ENCODE measurements at regions not wholly inside any gene's neighbourhood (a gene's known extent, or its start where the extent isn't known, plus 50 kb on each side); places are given as distances from the start of the nearest gene placed in this dataset.

DNA sequence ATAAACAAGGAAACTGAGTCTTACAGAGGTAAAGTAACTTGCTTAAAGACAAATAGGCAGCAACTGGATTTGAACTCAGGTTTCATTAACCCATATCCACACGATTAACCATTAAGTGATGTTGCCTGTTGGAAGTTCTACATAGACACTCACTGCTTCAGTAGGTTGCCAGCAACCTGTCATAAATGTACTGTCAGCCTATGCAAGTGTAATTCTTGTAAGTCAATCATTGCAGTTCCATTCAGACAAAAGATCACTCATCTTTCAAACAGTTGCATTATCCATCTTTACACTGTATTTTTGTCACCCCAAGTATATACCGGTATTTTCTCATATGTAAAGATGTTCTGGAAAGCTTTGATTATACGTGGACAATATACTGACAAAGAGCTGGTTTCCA lies 676.9 kb upstream of the PCDH20 start:
- DNase-seq = no peak

DNA sequence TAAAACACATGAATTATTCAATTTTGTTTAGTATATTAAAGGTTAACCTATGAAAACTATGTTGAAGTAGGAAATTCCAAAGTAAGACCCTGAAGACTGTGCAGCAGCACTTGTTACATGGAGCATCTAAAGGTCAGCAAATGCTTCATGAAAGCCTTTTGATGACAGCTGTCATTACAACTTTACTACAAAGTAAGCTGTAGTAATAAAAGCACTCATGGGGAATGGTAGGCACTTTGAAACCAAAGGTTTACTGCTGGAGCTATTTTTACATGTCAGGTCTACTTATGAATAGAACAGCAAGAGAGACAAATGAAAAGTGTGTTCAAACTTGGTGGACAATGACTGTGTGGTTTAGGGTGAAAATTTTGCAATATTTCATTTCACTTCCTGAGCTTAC lies 672.5 kb upstream of the PCDH20 start:
- no peak for DNase-seq

DNA sequence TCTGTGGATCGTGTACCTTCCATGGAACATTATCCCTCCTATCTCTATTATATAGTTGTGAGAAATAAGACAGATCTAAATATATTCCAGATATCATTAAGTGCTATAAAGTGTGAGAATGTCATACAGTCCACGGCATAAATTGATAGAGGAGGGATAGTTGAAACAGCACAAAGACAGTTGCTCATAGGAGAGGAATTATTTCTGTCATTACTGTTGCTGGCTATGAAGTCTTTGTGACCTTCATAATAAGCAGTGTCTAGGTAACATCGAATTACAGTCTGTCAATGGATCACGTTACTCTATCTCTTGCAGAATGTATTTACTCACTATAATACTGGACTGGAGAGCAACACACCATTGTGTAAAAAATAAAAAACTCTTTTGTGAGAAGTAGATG lies 671.5 kb upstream of the PCDH20 start:
- DNase-seq = no peak

DNA sequence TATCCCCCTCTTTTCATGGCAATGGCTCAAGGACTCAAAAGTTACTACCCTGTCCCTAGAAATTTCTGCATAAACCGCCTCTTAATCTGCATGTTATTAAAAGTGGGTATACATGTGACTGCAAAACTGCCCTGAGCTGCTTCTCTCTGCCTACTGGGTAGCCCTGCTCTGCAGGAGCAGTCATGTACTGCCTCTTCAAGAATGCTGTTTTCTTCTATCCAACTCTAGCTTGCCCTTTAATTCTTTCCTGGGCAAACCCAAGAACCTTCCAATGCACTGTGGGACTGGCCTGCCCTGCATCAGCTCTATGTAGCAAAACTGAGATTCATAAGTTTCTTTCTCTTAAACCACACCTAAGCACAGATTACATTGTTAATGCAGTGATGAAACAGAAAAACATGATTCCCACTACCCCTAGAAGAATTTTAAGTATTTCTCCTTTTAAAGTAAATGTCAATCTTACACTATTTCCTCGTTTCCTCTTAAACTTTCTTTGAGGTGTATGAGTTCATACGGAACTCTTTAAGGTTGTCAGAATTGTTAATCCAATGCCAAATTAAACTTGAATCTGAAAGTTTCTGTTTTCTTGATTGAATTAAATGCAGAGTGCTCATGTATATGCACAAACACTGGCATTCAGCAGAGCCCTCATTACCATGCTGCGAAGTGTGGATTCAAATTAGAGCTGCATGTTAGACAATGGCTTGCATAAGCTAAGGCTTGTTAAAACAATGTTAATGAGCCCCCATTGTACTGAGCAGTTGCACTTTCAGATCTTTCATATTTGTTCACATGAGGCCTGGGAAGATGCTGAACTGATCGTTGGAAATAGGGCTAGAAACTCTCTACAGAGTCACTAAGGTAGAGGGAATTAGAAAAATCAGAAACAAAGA lies 669.9 kb upstream of the PCDH20 start:
- DNase-seq = no peak

DNA sequence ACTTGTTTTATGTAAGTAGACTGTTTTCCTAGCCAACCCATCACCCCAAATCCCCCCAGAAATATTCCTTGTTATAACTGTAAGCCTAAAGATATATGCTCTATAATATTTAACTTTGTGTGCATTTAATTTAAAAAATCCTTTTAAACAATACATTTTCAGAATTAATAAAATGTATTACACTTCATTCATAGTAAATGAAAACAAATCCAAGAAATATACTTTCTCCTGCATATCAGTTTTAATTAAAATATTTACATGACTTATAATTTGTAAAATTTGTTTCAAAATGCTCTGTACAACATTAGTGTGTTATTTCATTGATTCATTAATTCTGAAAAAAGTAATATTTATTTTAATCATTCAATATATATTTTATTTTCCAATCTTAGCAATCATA lies 669.1 kb upstream of the PCDH20 start:
- DNase-seq = no peak

DNA sequence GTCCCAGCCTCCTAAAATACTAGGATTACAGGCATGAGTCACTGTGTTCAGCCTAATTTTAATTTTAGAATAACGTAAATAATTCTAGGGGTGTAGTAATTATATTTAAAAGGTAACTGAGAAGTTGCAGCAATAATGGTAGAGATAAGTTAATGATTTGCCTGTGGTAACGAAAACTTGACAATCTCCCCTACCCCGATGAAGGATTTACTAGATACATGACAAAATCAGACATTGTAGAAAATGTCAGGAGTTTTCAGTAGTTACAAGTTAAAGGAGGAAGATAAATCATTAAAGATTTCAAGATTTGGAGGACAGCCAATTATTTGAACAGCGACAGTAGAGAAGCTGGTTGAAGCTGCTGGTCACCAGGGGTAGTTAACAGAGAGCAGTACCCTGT lies 652.2 kb upstream of the PCDH20 start:
- DNase-seq = no peak

DNA sequence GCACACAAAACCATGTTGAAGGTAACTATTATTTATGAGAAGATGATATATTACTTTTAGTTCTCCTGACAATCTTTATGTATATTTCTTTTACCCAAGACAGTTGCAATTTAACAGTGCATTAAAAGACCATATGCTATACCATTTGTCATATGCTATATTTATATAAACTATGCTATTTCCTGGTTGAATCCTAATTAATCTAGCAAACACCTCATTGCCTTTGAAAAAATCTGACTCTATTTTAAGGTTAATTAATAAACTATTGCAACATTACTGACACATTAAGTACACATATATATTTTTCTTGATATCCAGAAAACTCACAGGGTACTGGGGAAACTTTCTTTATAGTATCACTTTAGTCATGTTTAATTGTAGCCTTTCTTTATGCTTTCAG lies 649.4 kb upstream of the PCDH20 start:
- DNase-seq = no peak

DNA sequence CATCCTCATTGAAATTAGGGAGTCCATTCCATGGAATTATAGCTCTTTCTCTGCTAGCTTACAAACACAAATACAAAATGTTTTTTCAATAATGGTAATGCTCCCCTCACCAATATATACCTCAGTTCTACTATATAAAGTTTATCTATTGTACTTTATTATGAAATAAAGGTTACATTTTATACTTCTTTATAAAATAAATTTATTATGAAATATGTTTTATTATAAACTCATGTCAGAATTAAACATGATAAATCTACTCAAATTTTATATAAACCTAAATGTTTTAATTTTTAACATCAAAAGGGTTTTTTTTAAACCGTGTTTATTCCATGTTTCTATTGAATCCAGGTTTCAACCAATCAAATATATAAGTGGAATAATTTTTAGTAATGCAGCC lies 646.1 kb upstream of the PCDH20 start:
- no peak for DNase-seq

DNA sequence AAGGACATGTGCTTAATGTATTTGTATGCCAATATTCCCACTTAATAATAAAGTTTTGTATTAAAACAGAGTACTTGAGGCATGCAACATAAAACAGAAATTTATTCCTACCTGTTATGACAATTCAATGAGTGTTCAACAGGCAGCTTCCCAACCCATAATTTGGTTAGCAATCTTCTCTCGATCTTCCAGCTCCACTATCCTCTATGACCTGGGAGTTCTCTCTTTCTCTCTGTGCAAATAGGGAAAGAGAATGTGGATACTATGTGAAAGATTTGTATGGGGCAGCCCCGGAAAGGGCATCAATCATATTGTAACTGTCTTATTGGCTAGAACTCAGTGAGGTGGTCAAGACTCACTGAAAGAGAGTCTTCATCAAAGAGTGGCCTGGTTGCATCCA lies 644.9 kb upstream of the PCDH20 start:
- DNase-seq = no peak

DNA sequence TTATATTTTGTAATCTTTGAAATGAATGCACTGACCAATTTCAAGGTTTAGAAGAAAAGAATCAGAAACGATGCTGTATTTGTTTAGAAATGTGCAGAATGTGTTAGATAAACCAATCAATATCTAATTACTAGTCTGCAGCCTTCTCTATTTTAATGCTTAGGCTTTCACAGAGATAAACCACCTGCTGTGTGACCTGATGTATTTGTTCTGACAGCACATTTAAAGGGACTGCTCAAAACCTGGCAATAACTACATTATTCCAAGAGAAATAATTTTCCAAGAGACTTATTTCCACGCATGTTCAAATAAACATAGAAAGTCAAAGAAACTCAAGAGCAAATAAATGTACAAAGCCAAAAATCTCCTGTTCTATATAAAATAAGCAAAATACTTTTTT lies 641.6 kb upstream of the PCDH20 start:
- DNase-seq = no peak

DNA sequence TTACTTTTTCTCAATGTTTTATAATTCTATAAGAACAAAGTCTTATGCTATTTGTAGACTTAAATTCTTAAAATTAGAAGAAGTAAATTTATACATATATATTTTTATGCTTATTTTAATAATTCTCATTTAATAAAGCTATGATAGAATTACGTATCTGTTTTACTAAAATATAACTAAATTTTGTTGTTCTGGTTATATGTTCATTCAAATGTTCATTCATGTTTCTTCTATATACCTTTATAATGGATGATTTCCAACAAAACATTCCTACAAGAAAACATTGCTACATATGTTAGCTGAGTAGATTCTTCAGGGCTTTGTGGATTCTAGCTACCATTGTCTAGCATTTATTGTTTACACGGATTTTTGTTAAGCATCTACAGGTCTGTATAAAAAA lies 634.3 kb upstream of the PCDH20 start:
- DNase-seq = no peak

DNA sequence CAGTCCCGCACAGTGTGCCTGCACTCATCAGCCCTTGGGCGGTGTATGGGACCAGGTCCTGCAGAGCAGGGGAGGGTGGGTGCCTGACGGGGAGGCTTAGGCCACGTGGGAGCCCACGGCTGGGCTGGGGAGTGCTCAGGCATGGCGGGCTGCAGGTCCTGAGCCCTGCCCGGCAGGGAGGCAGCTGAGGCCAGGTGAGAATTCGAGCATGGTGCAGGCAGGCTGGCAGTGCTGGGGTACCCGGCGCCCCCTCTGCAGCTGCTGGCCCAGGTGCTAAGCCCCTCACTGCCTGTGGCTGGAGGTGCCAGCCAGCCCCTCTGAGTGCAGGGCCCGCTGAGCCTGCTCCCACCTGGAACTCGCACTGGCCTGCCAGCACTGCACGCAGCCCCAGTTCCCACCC lies 630.9 kb upstream of the PCDH20 start:
- no peak for DNase-seq

DNA sequence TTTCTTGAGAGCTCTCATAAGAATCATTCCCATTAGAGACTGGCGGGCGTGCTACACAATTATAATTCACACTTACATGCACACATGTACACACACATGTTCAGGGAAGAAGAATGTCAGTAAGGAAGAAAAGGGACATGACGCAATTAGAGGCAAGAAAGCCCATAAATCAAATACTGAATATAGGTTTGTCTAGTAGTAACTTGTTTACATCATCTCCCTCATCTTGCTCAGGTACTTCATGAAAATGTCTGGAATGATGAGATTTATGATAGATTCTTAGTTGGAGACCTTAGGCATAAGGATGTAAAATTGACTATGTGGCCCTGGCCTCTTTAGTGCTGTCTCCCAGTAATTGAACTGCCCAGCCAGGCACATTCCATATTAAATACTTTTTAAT lies 628.0 kb upstream of the PCDH20 start:
- DNase-seq = no peak

DNA sequence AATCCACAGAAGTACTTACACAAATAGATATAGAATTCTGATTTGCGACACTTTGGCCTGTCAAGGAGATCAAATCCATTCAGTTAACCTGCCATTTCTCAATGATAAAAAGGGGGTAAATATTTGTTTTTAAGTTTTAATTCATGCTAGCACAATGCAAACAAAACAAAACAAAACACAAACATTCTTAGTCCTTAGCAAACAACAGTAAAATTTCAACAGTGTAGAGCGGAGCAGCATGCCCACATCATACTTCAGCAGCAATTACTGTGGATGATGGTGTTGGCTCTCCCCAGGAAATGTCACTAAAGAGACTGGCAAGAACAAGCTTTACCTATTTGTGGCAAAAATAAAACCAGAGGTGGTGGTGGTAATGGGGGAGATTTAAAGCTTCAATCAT lies 625.2 kb upstream of the PCDH20 start:
- no peak for DNase-seq

DNA sequence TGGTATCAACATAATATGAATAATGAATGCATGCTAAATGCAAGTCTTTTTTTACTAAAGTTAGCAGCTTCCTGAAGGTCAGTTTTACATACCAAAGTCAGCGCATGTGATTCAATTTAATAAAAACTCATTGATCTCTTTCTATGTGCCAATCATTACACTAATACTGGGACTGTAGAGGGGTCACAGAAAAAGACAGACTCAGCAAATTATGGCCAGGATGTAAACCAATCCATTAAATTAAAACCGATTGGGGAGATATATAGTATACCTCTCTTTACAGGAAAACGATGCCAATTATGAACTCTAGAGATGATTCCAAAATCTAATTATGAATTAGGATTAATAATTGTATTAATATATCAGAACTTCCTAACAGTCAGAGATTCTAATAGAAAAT lies 624.4 kb upstream of the PCDH20 start:
- DNase-seq = no peak

DNA sequence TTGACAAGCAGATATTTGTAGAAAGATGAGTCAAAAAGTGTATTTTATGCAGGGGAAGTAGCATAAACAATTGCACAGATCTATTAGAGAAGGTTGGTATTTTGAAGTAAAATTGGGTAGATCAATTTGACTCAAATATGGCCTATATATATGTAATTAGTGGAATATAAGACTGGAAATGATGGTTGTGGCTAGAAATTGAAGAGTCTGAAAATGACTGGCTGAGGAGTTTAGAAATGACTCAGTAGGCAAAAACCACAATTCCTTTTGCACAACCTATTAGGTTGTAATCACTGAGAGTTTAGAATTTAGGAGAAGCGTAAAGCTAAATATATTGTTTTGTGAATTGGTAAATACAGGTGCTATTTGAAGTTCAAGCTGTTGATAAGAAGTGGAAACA lies 622.6 kb upstream of the PCDH20 start:
- no peak for DNase-seq

DNA sequence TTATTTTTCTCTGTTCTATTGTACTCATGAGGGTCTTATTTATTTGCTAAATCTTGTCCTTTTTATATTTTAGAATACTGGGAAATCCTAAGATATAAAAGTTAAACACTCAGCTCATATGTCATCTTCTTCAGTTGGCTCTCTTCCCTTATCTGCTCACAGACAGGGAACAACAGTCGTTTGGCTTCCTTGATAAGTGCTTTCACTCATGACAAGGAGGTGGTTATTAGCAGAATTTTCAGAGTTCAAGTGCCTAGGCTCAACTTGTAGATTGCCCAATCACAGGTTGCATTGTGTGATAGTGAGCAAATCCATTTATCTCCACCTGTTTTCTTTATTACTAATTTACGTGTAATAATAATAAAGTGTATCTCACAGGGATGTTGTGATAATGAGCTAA lies 620.3 kb upstream of the PCDH20 start:
- DNase-seq = no peak

DNA sequence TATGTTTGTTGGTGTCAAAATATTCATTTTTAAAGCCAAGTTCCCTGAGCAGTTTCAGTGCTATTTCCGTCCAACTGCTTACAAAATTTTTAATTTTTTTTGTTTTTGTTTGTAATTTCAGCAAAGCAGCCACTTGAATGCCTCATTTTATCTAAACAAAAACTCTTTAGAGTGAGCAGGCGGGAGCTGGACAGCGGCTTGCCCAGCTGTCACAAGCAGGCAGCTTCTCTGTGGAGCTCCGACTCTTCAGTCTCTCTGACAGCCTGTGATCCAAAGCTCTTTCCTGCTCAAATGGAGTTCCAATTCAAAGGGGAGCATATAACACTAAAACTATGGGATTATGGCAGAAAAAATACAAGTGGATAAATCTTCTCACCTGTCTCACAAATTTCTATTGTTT lies 618.3 kb upstream of the PCDH20 start:
- DNase-seq = no peak

DNA sequence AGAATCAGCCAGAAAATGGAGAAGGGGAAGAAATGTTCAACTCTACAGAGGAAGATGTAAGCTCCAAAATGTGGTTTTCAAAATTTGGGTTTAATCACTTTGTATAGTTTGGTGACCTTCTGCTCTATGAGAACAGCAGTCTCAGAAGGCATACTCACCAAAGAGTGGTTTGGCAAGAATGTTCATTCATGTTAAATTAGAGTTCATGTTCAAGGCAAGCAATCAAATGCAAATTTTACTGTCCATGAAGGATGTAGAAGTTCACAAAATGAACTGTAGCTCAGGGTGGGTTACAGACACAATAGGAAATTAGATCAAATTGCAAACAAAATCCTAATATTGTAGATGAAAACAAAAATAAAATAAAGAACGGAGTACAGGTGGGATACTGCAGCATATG lies 606.7 kb upstream of the PCDH20 start:
- DNase-seq = no peak

DNA sequence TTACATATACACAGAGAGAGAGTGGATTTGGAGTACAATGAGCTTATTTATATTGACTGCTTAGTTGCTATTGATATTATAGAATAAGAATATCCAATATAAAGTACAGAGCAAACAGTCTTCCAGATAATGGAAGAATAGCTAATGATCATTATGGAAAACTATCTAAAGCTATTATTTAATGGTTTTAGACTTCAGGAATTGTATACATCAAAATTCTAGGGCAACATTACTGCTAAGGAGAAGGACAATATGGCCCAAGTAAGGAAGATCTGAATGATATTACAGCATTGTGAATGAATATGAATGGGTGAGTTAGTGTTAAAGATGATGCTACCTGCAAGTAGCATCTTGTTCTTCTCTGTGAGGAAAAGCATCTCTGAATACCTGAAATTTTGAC lies 604.2 kb upstream of the PCDH20 start:
- DNase-seq = no peak

DNA sequence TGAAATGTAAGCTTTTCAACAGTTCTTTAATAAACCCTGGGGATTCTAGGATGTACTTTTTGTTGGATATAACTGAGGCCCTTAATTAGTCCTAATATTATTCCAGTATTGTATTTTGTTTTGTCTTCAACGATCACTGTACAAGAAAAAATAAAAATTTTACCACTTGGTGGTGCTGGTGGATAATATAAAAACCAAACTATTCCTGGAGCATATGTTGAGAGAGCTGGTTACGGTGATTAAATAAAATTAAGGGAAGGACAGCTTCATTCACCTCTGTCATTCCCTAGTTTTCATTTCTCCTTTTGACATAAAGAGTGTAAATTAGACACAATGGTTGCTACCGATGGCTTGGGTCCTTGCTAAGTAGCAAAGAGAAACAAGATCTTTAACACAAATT lies 598.6 kb upstream of the PCDH20 start:
- DNase-seq = no peak

DNA sequence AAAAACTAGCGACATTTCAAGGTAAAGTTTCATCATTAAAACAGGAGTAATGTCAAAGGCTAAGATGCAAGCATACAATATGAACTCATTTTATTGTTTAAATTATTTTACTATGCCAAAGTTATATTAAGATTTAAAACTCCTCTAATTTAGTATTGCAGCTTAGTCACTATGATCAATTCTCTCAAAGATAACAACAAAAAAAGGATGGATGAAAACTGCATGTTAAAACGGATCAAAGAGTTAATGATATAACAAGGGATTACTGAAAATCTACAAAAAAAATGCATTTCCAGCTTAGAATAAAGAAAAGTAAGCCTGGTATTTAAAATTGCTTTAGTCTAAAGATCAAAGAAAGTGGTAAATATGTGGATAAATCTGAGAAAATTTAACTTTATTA lies 587.8 kb upstream of the PCDH20 start:
- no peak for DNase-seq

DNA sequence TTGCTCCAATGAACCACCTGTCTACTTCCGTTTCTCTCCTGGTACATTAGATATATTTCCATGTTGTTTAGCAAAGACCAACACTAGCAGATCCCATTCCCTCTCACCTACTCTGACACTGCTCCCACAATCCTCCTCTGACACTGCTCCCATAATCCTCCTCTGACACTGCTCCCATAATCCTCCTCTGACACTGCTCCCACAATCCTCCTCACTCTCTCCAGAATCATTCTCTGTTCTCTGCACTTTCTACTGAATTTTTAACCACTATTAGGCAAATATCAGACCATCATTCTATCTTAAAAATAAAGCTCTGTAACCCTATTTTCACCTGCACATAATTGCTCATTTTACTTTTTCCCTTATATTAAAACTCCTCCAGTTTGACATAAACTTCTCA lies 578.5 kb upstream of the PCDH20 start:
- no peak for DNase-seq

DNA sequence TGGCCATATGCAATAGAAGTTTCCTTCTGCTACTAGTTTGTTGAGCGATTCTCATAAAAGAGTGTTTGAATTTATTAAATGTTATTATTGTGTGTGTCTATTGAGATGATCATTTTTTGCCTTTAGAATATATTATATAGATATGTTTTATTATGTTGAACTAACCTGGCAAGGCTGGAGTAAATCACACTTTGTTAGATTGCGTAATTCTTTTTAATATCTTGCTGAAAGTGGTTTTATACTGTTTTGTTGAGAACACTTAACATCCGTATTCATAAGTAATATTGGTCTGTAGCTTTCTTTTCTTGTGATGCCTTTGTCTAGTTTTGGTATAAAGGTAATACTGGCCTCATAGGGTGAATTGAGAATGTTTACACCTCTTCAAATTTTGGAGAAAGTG lies 574.3 kb upstream of the PCDH20 start:
- no peak for DNase-seq

DNA sequence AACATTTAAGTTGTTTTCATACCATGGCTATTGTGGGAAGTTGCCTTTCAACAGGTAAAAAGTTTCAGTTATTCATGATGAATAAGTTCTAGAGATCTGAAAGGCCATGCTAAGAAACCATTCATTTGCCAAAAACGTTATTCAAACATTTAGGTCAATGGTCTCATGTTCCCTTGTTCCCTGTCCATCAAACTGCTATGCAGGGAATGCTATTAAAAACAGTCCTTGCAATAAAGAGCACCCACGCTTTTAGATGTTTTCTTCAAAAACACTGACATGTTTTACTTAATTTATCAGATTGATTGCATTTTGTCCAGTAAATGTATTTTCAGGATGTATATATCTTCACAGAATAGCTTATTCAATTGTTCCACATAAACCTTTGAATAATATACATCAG lies 573.2 kb upstream of the PCDH20 start:
- no peak for DNase-seq

DNA sequence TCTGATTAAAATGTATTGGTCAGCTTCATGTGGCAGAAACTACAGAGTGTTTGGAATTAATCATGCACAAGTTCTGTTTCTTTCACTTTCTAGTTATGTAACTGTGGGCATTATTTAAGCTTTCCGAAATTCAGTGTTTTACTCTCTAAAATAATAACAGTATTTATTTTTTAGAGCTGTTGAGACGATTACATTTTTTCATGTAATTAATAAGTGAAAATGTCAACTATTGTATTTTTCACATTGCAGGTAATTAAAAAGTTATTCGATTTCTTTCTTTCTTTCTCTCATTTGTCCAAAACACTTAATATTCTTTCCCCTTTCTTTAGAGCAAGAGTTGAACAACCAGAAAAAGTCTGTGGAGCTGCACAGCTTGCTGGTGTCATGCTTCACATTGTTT lies 559.4 kb upstream of the PCDH20 start:
- no peak for DNase-seq
